ENCODE measurements at regions not wholly inside any gene's neighbourhood (a gene's known extent, or its start where the extent isn't known, plus 50 kb on each side); places are given as distances from the start of the nearest gene placed in this dataset.

DNA sequence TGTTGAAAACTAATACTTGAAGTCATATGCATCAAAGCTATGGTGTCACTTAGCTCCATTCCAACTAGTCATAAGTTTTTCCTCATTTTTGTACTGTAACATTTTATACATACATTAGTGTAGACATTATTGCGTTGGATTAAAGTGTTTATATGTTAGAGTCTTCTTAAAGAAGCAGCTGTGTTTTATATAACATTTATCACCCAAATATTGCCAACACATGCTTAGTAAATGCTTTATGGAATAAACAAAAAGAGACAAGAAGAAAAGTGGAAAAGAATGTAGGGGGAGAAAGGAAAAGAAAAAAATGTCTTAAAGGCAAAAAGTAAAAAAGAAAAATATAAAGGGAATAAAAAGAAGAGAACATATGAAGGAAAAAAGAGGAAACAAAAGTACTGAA, 1314.3 kb upstream of the CELF4 start:
- Histone ChIP-seq H3K4me1 (ENCODE audit: control insufficient read depth in 2 of 2, insufficient read depth in 1 of 2, low read depth in 1 of 2, low read length in 2 of 2) (no peaks in the 10 kb centered on the region), H4K8ac (ENCODE audit: low read depth, low read length) (no peak overlapping the region), H3K36me3 (replicated peaks in 1 of 2; ENCODE audit: control insufficient read depth in 2 of 2, insufficient read depth in 2 of 2, low read length in 2 of 2) (no peaks in the 10 kb centered on the region), H2AFZ (ENCODE audit: low read length) (no peak overlapping the region), H3K27me3 (ENCODE audit: control insufficient read depth in 3 of 3, insufficient read depth in 3 of 3, low read depth in 1 of 3, low read length in 3 of 3) (no peaks in the 10 kb centered on the region), H4K91ac (ENCODE audit: low read depth, low read length, poor library complexity) (no peak overlapping the region), H3K4me2 (ENCODE audit: insufficient read depth, low read length, poor library complexity, severe bottlenecking) (no peak overlapping the region), H2BK120ac (ENCODE audit: low read depth, low read length) (no peak overlapping the region), H3K4me3 (ENCODE audit: low read length in 2 of 2) (no peak overlapping the region), H2BK12ac (ENCODE audit: low read length) (no peak overlapping the region), H3K14ac (ENCODE audit: low read length) (no peak overlapping the region), H3K9me3 (replicated peaks in 1 of 2; ENCODE audit: control insufficient read depth in 2 of 2, insufficient read depth in 1 of 2, low read depth in 1 of 2, low read length in 2 of 2) (no peaks in the 10 kb centered on the region), H3K79me1 (ENCODE audit: low read depth, low read length) (no peaks in the 10 kb centered on the region), H2AK5ac (ENCODE audit: low read depth, low read length) (no peak overlapping the region), H3K27ac (replicated peaks; ENCODE audit: low read length) (no peak overlapping the region), H3K18ac (ENCODE audit: low read length) (no peak overlapping the region), H2BK5ac (ENCODE audit: low read length) (no peak overlapping the region), H3K23ac (ENCODE audit: low read depth, low read length, poor library complexity) (no peak overlapping the region), H3K4ac (ENCODE audit: low read length) (no peak overlapping the region), H3K9ac (ENCODE audit: low read depth, low read length, poor library complexity) (no peak overlapping the region), H2BK15ac (ENCODE audit: low read length) (no peak overlapping the region)
- DNase-seq (ENCODE audit: low spot score) = no peak
- WGBS, 2 donors (ENCODE audit: extremely low coverage in 2 of 2, insufficient read length in 2 of 2, insufficient replicate concordance in 1 of 2) = no CpG with 5 or more reads among the region's 1 CpG

DNA sequence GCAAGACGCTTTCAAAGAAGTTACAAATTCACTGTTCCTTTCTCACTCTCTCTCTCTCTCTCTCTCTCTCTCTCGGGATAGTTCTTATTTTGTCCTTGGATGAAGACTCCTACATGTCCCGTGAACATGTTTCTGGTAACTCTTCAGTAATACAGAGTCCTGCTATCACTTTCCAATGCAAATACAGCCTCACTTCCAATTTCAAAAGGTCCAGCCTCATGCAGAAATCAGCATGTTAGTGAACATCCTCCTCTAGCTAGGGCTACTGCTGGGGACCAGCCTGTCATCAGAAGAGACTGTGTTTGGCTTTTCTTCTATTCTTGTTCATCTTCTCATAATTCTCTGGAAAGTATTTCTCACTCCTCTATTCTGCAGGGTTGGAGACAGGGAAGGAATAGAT, 1306.7 kb upstream of the CELF4 start:
- Histone ChIP-seq H3K36me3 (replicated peaks in 1 of 2; ENCODE audit: control insufficient read depth in 2 of 2, insufficient read depth in 2 of 2, low read length in 2 of 2) (no peaks in the 10 kb centered on the region), H3K79me1 (ENCODE audit: low read depth, low read length) (no peaks in the 10 kb centered on the region), H2BK15ac (ENCODE audit: low read length) (no peak overlapping the region), H4K91ac (ENCODE audit: low read depth, low read length, poor library complexity) (no peak overlapping the region), H2AK5ac (ENCODE audit: low read depth, low read length) (no peak overlapping the region), H3K14ac (ENCODE audit: low read length) (no peak overlapping the region), H3K4me1 (ENCODE audit: control insufficient read depth in 2 of 2, insufficient read depth in 1 of 2, low read depth in 1 of 2, low read length in 2 of 2) (no peaks in the 10 kb centered on the region), H3K23ac (ENCODE audit: low read depth, low read length, poor library complexity) (no peak overlapping the region), H3K9me3 (replicated peaks in 1 of 2; ENCODE audit: control insufficient read depth in 2 of 2, insufficient read depth in 1 of 2, low read depth in 1 of 2, low read length in 2 of 2) (no peaks in the 10 kb centered on the region), H3K4me2 (ENCODE audit: insufficient read depth, low read length, poor library complexity, severe bottlenecking) (no peak overlapping the region), H3K9ac (ENCODE audit: low read depth, low read length, poor library complexity) (no peak overlapping the region), H3K4me3 (ENCODE audit: low read length in 2 of 2) (no peak overlapping the region), H3K27me3 (ENCODE audit: control insufficient read depth in 3 of 3, insufficient read depth in 3 of 3, low read depth in 1 of 3, low read length in 3 of 3) (no peaks in the 10 kb centered on the region), H3K4ac (ENCODE audit: low read length) (no peak overlapping the region), H3K18ac (ENCODE audit: low read length) (no peak overlapping the region), H4K8ac (ENCODE audit: low read depth, low read length) (no peak overlapping the region), H2BK120ac (ENCODE audit: low read depth, low read length) (no peak overlapping the region), H2AFZ (ENCODE audit: low read length) (no peak overlapping the region), H2BK12ac (ENCODE audit: low read length) (no peak overlapping the region), H2BK5ac (ENCODE audit: low read length) (no peak overlapping the region), H3K27ac (replicated peaks; ENCODE audit: low read length) (no peak overlapping the region)
- WGBS, 2 donors (ENCODE audit: extremely low coverage in 2 of 2, insufficient read length in 2 of 2, insufficient replicate concordance in 1 of 2) = no CpG with 5 or more reads among the region's 3 CpGs
- DNase-seq (ENCODE audit: low spot score) = no peak

DNA sequence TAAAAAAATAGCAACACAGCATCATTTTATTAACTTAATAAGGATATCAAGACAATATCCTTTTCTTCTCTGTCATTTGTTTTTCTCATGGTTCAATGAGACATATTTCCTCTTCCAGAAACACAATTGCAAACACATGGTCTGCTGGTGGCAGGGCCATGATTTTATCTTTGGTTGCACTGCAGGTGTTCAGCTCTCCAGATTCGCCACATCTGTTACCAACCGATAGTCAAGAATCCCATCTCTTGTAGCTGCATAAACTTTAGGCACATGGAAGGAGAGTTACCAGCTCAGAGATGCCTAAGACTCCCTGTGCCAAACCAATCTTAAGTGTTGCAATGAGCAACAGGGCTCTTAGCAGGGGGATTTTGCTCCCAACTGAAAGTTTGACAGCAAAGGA, 1303.2 kb upstream of the CELF4 start:
- H2BK12ac ChIP-seq (ENCODE audit: low read length) = no peak overlapping the region
- no peak overlapping the region for H3K9ac ChIP-seq (ENCODE audit: low read depth, low read length, poor library complexity)
- no peak overlapping the region for H3K4me3 ChIP-seq (ENCODE audit: low read length in 2 of 2)
- H2BK15ac ChIP-seq (ENCODE audit: low read length) = no peak overlapping the region
- H3K79me1 ChIP-seq (ENCODE audit: low read depth, low read length) = no peaks in the 10 kb centered on the region
- no peaks in the 10 kb centered on the region for H3K4me1 ChIP-seq (ENCODE audit: control insufficient read depth in 2 of 2, insufficient read depth in 1 of 2, low read depth in 1 of 2, low read length in 2 of 2)
- H2AFZ ChIP-seq (ENCODE audit: low read length) = no peak overlapping the region
- H2BK5ac ChIP-seq (ENCODE audit: low read length) = no peak overlapping the region
- H2BK120ac ChIP-seq (ENCODE audit: low read depth, low read length) = no peak overlapping the region
- no peaks in the 10 kb centered on the region for H3K9me3 ChIP-seq (replicated peaks in 1 of 2; ENCODE audit: control insufficient read depth in 2 of 2, insufficient read depth in 1 of 2, low read depth in 1 of 2, low read length in 2 of 2)
- no CpG with 5 or more reads among the region's 2 CpGs for WGBS, 2 donors (ENCODE audit: extremely low coverage in 2 of 2, insufficient read length in 2 of 2, insufficient replicate concordance in 1 of 2)
- no peaks in the 10 kb centered on the region for H3K27me3 ChIP-seq (ENCODE audit: control insufficient read depth in 3 of 3, insufficient read depth in 3 of 3, low read depth in 1 of 3, low read length in 3 of 3)
- H3K27ac ChIP-seq (replicated peaks; ENCODE audit: low read length) = no peak overlapping the region
- H4K8ac ChIP-seq (ENCODE audit: low read depth, low read length) = no peak overlapping the region
- H4K91ac ChIP-seq (ENCODE audit: low read depth, low read length, poor library complexity) = no peak overlapping the region
- H3K4me2 ChIP-seq (ENCODE audit: insufficient read depth, low read length, poor library complexity, severe bottlenecking) = no peak overlapping the region
- H3K18ac ChIP-seq (ENCODE audit: low read length) = no peak overlapping the region
- DNase-seq (ENCODE audit: low spot score) = no peak
- no peaks in the 10 kb centered on the region for H3K36me3 ChIP-seq (replicated peaks in 1 of 2; ENCODE audit: control insufficient read depth in 2 of 2, insufficient read depth in 2 of 2, low read length in 2 of 2)
- no peak overlapping the region for H3K14ac ChIP-seq (ENCODE audit: low read length)
- H3K23ac ChIP-seq (ENCODE audit: low read depth, low read length, poor library complexity) = no peak overlapping the region
- H2AK5ac ChIP-seq (ENCODE audit: low read depth, low read length) = no peak overlapping the region
- H3K4ac ChIP-seq (ENCODE audit: low read length) = no peak overlapping the region

DNA sequence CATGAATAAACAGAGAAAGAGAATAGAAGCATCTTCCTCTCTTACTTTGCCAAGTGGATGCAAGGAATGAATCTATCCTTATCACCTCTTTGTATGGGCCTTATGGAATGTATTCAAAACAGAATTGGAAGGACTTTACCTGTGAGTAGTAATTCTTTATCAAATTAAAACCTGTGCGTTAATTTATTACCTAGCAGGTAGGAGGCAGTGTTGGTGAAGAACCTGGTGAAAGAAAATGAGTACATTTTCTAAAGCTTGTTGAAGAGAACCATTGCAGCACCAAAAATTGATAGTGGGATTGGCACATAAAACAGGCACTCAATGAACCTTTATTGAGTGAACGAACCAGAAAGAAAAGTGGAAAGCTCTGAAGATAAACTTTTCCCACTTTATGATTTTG, 1302.1 kb upstream of the CELF4 start:
- no CpG with 5 or more reads among the region's 2 CpGs for WGBS, 2 donors (ENCODE audit: extremely low coverage in 2 of 2, insufficient read length in 2 of 2, insufficient replicate concordance in 1 of 2)
- Histone ChIP-seq H2AK5ac (ENCODE audit: low read depth, low read length) (no peak overlapping the region), H4K91ac (ENCODE audit: low read depth, low read length, poor library complexity) (no peak overlapping the region), H2BK5ac (ENCODE audit: low read length) (no peak overlapping the region), H3K9me3 (replicated peaks in 1 of 2; ENCODE audit: control insufficient read depth in 2 of 2, insufficient read depth in 1 of 2, low read depth in 1 of 2, low read length in 2 of 2) (no peaks in the 10 kb centered on the region), H3K4me1 (ENCODE audit: control insufficient read depth in 2 of 2, insufficient read depth in 1 of 2, low read depth in 1 of 2, low read length in 2 of 2) (no peaks in the 10 kb centered on the region), H3K4me2 (ENCODE audit: insufficient read depth, low read length, poor library complexity, severe bottlenecking) (no peak overlapping the region), H2BK12ac (ENCODE audit: low read length) (no peak overlapping the region), H3K18ac (ENCODE audit: low read length) (no peak overlapping the region), H2BK120ac (ENCODE audit: low read depth, low read length) (no peak overlapping the region), H3K4me3 (ENCODE audit: low read length in 2 of 2) (no peak overlapping the region), H3K23ac (ENCODE audit: low read depth, low read length, poor library complexity) (no peak overlapping the region), H3K14ac (ENCODE audit: low read length) (no peak overlapping the region), H3K27me3 (ENCODE audit: control insufficient read depth in 3 of 3, insufficient read depth in 3 of 3, low read depth in 1 of 3, low read length in 3 of 3) (no peaks in the 10 kb centered on the region), H3K9ac (ENCODE audit: low read depth, low read length, poor library complexity) (no peak overlapping the region), H2BK15ac (ENCODE audit: low read length) (no peak overlapping the region), H3K79me1 (ENCODE audit: low read depth, low read length) (no peaks in the 10 kb centered on the region), H3K36me3 (replicated peaks in 1 of 2; ENCODE audit: control insufficient read depth in 2 of 2, insufficient read depth in 2 of 2, low read length in 2 of 2) (no peaks in the 10 kb centered on the region), H4K8ac (ENCODE audit: low read depth, low read length) (no peak overlapping the region), H3K27ac (replicated peaks; ENCODE audit: low read length) (no peak overlapping the region), H2AFZ (ENCODE audit: low read length) (no peak overlapping the region), H3K4ac (ENCODE audit: low read length) (no peak overlapping the region)
- DNase-seq (ENCODE audit: low spot score) = no peak

Data from neuronal stem cell (in vitro differentiated cells).